SK-N-SH (cell line): ENCODE measurements at regions not wholly inside any gene's neighbourhood (a gene's known extent, or its start where the extent isn't known, plus 50 kb on each side); places are given as distances from the start of the nearest gene placed in this dataset.

Source experiments
- POLR2AphosphoS5 ChIP-seq: IDR thresholded peaks from 2 replicates; pipeline ENCODE4 v1.6.1; 2012; ENCODE audit warnings: low read depth, low read length
- RAD21 ChIP-seq: IDR thresholded peaks from 2 replicates; pipeline ENCODE4 v1.6.1; 2012; ENCODE audit warnings: mild to moderate bottlenecking, low read length
- SIN3A ChIP-seq: IDR thresholded peaks from 2 replicates; pipeline ENCODE4 v1.6.1; 2012; ENCODE audit warnings: low read depth, mild to moderate bottlenecking, low read length, moderate library complexity, borderline replicate concordance
- TAF1 ChIP-seq: IDR thresholded peaks from 2 replicates; pipeline ENCODE4 v1.6.1; 2012; ENCODE audit warnings: low read depth, mild to moderate bottlenecking, low read length, moderate library complexity, borderline replicate concordance
- TF ChIP-seq, protein P1 (sequence below): fragments of 200-600 bp; sonication (generic); IDR thresholded peaks from 2 replicates; pipeline ENCODE4 v1.6.1; 2017; ENCODE audit warnings: antibody characterized with exemption, mild to moderate bottlenecking, moderate library complexity
- TF ChIP-seq, protein P2 (sequence below): IDR thresholded peaks from 2 replicates; pipeline ENCODE4 v1.4.0; 2012; ENCODE audit warnings: low read depth

DNA sequence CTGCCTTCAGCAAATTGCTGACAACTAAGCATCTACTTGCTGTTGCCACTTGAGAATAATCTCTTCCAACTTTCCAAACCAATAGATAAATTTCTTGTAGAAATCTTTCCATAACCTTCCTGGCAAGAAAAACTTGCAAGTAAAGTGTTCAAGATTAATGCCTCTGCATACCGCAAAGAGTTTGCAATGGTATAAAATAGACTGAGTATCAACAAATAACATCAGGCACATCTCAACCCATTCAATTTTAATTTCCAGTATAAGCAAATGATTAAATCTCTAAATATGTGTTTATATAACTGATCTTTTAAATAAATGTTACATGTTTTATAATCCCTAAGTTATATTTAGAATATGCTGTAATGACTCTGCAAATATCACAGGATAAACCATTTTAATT is 275.2 kb upstream of the AGA start:
- TF ChIP-seq RAD21 (no peak), SIN3A (no peak), TAF1 (no peak), POLR2AphosphoS5 (no peak)
- TF ChIP-seq, protein P1, sequence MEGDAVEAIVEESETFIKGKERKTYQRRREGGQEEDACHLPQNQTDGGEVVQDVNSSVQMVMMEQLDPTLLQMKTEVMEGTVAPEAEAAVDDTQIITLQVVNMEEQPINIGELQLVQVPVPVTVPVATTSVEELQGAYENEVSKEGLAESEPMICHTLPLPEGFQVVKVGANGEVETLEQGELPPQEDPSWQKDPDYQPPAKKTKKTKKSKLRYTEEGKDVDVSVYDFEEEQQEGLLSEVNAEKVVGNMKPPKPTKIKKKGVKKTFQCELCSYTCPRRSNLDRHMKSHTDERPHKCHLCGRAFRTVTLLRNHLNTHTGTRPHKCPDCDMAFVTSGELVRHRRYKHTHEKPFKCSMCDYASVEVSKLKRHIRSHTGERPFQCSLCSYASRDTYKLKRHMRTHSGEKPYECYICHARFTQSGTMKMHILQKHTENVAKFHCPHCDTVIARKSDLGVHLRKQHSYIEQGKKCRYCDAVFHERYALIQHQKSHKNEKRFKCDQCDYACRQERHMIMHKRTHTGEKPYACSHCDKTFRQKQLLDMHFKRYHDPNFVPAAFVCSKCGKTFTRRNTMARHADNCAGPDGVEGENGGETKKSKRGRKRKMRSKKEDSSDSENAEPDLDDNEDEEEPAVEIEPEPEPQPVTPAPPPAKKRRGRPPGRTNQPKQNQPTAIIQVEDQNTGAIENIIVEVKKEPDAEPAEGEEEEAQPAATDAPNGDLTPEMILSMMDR: no peak
- TF ChIP-seq, protein P2, sequence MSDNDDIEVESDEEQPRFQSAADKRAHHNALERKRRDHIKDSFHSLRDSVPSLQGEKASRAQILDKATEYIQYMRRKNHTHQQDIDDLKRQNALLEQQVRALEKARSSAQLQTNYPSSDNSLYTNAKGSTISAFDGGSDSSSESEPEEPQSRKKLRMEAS: no peak
